GM18505 (cell line): ENCODE measurements at regions not wholly inside any gene's neighbourhood (a gene's known extent, or its start where the extent isn't known, plus 50 kb on each side); places are given as distances from the start of the nearest gene placed in this dataset.

Experiments
- ATAC-seq: cut with Tn5 transposase; IDR thresholded peaks from one replicate; pipeline ENCODE4 v1.9.1; 2021; ENCODE audit not compliant: unreplicated experiment
- POLR2A ChIP-seq: IDR thresholded peaks from 4 replicates; pipeline ENCODE4 v1.6.1; 2011; ENCODE audit warnings: borderline replicate concordance; ENCODE audit not compliant: insufficient read depth, insufficient read length; ENCODE audit errors: extremely low read depth

DNA sequence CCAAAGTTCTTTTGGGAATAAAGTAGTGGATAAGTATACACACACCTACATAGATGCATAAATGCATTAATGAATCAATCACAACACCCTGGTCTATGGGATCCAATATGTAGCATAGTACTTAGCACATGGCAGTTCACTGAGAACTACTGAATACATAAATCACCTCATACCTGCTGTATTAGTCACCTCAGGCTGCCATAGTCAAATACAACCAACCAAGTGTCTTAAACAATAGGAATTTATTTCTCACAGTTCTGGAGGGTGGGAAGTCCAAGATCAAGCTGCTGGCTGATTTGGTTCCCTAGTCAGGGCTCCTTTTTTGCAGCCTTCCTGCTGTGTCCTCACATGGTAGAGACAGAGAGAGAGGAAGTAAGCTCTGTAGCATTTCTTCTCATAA, 228.2 kb downstream of the NHLRC3 start:
- ATAC-seq: no peak
- TF ChIP-seq POLR2A: no peak

DNA sequence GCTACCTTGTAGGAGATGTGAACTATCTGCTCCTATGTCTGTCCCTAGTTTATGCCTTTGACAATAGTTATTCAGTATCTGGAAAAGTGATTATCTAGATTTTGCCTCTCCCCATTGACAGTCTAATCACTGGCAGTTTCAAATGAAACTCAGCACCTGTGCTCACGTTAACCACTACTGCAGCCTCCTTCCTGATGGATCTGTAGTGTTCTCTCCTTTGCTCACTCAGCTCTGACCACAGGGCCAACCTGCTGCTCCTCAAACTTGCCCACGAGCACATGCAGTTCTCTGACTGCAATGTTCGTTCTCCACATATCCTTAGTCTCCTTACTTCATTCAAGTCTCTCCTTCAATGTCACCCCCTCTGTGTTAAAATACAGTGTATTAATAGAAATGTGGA, 230.1 kb downstream of the NHLRC3 start:
- no peak for ATAC-seq
- TF ChIP-seq POLR2A: no peak

DNA sequence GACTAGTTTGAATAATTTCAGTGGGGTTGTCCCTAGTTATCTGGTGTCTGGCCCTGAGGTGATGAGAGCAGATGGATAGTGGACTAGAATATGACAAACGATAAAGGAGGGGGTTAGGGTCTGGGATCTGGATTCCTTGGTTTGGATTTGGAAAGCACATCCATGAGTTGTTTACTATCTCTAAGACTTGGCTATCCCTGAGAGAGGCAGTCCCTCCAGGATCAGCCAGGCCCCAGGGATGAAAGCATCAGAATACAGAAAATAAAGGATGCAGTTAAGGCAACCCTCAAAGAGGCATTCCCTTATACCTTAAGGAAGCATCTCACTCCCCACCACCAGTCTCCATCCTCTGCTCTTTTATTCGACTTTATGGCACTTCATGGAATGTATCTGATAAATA, 230.7 kb downstream of the NHLRC3 start:
- TF ChIP-seq POLR2A: no peak
- no peak for ATAC-seq

DNA sequence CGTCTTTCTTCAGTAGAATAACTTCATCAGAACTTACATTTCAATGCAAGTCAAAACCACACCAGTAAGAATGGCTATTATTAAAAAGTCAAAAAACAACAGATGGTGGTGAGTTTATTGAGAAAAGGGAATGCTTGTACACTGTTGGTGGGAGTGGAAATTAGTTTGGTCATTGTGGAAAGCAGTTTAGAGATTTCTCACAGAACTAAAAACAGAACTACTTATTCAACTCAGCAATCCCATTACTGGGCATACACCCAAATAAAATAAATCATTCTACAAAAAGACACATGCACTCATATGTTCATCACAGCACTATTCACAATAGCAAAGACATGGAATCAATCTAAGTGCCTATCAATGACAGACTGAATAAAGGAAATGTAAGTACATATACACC, 231.2 kb downstream of the NHLRC3 start:
- ATAC-seq: no peak
- no peak for TF ChIP-seq POLR2A

DNA sequence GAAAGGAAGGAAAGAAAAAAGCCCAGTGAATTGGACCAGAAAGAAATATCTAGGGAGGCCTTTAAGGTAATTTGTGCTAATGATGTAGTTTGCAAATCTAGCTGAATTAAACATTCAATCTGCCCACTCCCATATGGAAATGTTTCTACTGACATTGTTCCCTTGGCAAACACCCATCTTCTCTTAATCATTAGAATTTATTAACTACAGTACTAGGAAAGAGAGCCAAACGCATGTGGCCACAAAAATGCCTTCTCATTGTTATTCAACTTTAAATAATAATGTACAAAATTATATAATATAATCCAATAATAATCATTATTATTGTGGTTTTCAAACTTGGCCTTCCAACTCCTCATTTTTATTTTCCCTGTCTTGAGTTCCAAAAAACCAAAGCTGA, 234.7 kb downstream of the NHLRC3 start:
- no peak for TF ChIP-seq POLR2A
- no peak for ATAC-seq

DNA sequence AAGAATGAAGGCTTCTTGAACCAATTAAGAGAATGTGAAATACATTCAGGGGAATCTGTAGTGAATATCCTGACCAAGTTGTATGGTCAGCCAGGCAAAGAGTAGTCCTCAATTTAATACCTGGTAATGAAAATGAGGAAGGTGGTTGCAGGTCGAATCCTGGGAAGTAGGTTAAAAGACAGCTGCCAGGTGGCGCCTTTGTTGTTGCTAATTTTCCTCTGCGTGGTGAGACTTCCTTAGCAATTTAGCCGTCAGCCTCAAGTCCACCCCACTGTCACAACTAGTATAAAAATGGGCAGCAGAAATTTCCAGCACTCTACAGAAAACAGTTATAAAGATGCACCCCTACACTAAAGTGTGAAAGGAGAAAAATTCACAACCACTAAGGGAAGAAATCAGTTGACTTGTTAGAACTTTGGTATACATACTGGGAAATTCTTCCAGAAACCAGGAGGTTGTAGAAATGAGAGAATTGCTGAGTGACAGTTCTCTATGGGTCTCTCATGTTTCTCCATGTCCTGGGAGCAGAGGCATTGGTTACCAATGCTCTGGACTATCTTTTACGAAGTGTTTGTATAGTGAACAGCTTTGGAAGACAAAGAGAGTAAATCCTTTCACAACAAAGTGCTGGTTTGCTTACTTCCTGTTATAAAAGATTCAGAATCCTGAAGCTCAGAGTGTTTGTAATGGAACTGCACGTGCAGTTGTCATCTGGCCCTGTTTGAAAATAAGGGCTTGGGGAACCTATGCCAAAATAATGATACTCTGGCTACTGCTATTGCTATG, 235.9 kb downstream of the NHLRC3 start:
- no peak for TF ChIP-seq POLR2A
- ATAC-seq: no peak

DNA sequence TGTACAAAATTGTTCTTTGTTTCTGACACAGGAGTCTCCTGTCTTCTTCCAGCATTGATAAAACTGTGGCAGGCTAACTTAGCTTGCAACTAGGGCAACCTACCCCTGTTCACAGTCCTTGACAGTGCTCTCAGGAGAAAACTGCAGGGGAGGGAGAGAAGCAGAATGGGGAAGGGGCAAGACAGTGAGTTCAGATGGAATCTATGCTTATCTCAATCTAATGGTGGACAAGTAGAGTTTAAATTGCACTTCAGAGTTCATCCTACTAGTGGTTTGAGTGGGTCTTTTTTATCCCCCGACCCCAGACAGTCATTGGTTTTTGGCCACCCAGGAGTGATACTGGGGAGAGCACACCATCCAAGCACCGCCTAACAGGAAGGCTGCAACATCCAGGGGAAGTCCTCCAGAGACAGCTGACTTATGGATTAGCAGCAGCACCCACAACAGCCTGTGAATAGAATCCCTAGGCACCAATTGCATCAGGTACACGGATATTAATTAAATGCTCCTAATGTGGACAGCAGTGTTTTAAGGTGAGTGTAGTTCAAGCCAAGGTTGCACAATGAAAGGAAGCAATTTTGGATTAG, 236.6 kb downstream of the NHLRC3 start:
- no peak for ATAC-seq

DNA sequence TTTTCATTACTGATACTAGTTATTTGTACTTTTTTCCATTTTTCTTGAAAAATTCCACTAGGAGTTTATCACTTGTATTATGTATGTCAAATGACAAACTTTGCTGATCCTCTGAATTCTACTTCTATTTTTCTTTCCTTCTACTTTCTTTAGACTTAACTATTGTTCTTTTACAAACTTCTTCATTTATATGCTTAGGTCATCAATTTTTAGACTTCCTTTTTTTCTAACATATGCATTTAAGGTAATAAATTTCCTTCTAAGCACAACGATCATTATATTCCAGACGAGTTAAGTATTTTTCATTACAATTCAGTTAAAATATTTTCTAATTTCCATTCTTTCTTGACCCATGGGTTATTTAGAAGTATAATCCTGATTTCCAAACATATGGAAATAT, 240.8 kb downstream of the NHLRC3 start:
- TF ChIP-seq POLR2A: no peak
- ATAC-seq: no peak

More for the DNA sequence above, 236.6 kb downstream of the NHLRC3 start:
- TF ChIP-seq POLR2A: no peak

DNA sequence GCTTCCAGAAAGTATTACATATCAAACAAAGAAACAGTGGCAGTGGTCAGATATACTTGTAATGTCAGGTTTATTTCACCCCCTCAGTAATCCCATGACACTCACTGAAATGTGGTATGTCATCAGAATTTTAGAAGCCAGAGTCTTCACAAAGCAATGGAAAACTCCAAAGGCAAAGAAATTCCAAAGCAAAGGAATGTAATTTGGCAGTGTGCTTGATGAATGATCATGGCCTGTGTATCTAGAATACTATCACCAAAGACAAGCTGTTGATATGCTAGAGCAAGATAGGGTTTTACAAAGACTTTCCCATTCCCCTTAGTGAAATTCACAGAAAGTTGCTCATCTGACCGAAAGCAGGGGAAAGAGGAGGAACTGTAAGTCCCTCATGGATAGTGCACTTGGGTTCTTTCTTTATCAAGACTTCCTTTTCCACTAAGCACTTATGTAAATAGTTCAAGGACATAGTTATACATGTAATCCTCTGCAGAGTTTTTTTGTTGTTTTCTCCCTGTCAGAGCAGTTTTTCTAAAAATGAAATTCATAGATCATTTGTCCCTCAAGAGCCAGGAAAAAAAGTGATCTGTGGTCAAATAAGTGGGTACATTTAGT, 243.4 kb downstream of the NHLRC3 start:
- TF ChIP-seq POLR2A: no peak
- no peak for ATAC-seq

DNA sequence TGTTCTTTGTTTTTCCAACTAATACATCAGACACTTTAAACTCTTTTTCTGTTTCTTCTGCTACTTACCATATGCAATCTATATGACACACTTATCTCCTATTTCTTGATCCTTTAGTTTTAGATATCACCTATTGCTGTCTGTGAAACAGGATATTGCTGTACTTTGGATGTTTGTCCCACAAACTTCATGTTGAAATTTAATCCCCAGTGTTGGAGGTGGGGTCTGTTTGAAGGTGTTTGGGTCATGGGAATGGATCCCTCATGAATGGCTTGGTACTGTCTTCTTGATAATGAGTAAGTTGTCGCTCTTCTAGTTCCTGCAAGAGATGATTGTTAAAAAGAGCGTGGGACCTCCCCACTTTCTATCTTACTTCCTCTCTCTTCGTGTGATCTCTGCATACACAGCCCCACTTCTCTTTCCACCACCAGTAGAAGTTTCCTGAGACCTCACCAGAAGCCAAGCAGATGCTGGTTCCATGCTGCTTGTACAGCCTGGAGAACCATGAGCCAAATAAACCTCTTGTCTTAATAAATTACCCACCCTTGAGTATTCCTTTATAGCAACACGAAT, 244.2 kb downstream of the NHLRC3 start:
- peak; percentile 94 for ATAC-seq
- no peak for TF ChIP-seq POLR2A

DNA sequence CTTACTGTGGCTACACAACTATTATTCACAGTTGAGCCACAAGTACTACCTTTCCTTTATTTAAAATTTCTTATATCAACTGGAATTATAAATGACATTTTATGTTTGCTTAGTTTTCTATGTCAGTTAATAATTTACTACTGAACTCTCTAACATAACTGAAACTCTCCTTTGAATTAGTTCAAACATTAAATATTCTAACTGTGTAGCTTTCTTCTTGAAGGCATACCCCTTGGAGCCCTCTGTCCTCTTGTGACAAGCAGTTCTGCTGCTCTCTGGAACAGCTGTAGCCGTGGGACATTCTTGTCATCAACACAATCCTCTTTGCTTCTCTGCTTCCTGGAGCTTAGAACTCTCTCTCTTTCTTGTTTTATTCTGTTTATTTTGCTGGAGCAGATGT, 244.8 kb downstream of the NHLRC3 start:
- no peak for TF ChIP-seq POLR2A
- ATAC-seq: peak; percentile 38

DNA sequence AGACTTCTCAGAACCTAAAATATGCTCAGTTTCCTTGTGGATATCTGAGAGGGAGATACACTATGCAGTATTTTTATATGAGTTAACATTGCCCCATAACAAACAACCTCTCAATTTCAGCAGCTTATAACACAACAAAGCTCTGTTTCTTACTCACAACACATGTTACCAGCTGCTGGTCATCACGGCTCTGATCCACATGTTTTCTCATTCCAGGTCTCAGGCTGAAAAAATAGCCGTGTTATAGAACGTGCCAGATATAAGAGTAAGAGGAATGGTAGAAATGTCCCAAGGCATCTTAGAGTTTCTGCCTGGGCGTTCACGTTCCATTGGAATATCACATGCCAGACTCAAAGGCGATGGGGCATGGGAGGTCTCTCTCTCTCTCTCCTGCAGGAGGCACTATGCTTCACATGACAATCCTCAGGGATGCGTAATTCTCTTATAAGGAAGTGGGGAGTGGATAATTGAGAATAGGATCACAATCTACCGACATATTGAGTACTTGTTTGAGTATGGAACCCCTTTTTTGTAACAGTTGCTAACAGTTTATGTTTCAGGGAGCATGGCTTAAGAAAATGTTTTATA, 246.6 kb downstream of the NHLRC3 start:
- ATAC-seq: no peak
- no peak for TF ChIP-seq POLR2A
